CD14-positive monocyte (primary cell): ENCODE measurements at regions not wholly inside any gene's neighbourhood (a gene's known extent, or its start where the extent isn't known, plus 50 kb on each side); places are given as distances from the start of the nearest gene placed in this dataset.

Experiments used
- DNase-seq, 3 donors: peaks; one replicate each; pipeline ENCODE4 v3.0.0-alpha.2; 2011 to 2022
- H2AFZ ChIP-seq: 2 replicates; pipeline ENCODE4 v1.6.0; 2012; ENCODE audit warnings: mild to moderate bottlenecking, low read depth, low read length, inconsistent platforms; ENCODE audit not compliant: insufficient read depth, poor library complexity, severe bottlenecking
- H3K27ac ChIP-seq, 2 donors: 1 replicate in 1 of 2; 2 replicates in 1 of 2; pipeline ENCODE4 v1.5.1; 2012 to 2013; ENCODE audit warnings: low read length in 2 of 2, control low read depth in 1 of 2, inconsistent platforms in 1 of 2, low read depth in 1 of 2, mild to moderate bottlenecking in 1 of 2
- H3K27me3 ChIP-seq, 2 donors: one replicate each; pipeline versions ENCODE4 v1.6.0 to v1.6.1; 2011 to 2013; ENCODE audit warnings: low read length in 2 of 2; ENCODE audit not compliant: control insufficient read depth in 2 of 2, insufficient read depth in 2 of 2
- H3K36me3 ChIP-seq, 2 donors: replicated peaks in 1 of 2; 1 replicate in 1 of 2; 2 replicates in 1 of 2; pipeline versions ENCODE4 v1.5.1 to v1.6.1; 2012 to 2013; ENCODE audit warnings: low read length in 2 of 2, control low read depth in 1 of 2, inconsistent platforms in 1 of 2, mild to moderate bottlenecking in 1 of 2; ENCODE audit not compliant: insufficient read depth in 2 of 2, control insufficient read depth in 1 of 2
- H3K4me1 ChIP-seq, 2 donors: 1 replicate in 1 of 2; 2 replicates in 1 of 2; pipeline versions ENCODE4 v1.5.1 to v1.6.1; 2012 to 2013; ENCODE audit warnings: low read length in 2 of 2, control low read depth in 1 of 2, inconsistent platforms in 1 of 2, mild to moderate bottlenecking in 1 of 2, moderate library complexity in 1 of 2; ENCODE audit not compliant: insufficient read depth in 2 of 2, control insufficient read depth in 1 of 2
- H3K4me2 ChIP-seq: replicated peaks from 2 replicates; pipeline ENCODE3; 2012; ENCODE audit warnings: low read length, moderate library complexity, mild to moderate bottlenecking; ENCODE audit not compliant: poor library complexity, severe bottlenecking; ENCODE audit errors: extremely low read depth
- H3K4me3 ChIP-seq, 3 experiments: fragments of 200-600 bp in 1 of 3; sonication (generic) in 1 of 3; replicated peaks in 1 of 3; 1 replicate in 2 of 3; 2 replicates in 1 of 3; pipeline ENCODE4 v1.5.1; 2011 to 2013; ENCODE audit warnings: low read length in 3 of 3, mild to moderate bottlenecking in 3 of 3, control low read depth in 2 of 3, low read depth in 2 of 3, inconsistent platforms in 1 of 3, moderate library complexity in 1 of 3
- H3K79me2 ChIP-seq: 2 replicates; pipeline ENCODE4 v1.6.0; 2012; ENCODE audit warnings: mild to moderate bottlenecking, control low read depth, inconsistent platforms, low read length, moderate library complexity; ENCODE audit not compliant: insufficient read depth
- H3K9ac ChIP-seq: 2 replicates; pipeline ENCODE4 v1.6.0; 2017; ENCODE audit warnings: low read length, mild to moderate bottlenecking; ENCODE audit not compliant: insufficient read depth, poor library complexity, severe bottlenecking
- H3K9me3 ChIP-seq, 2 donors: replicated peaks in 1 of 2; 1 replicate in 1 of 2; 2 replicates in 1 of 2; pipeline versions ENCODE4 v1.5.1 to v1.6.1; 2012 to 2013; ENCODE audit warnings: low read length in 2 of 2, control low read depth in 1 of 2; ENCODE audit not compliant: control insufficient read depth in 1 of 2, insufficient read depth in 1 of 2
- H4K20me1 ChIP-seq: 2 replicates; pipeline ENCODE4 v1.6.0; 2012; ENCODE audit warnings: mild to moderate bottlenecking, low read length, control low read depth, moderate library complexity; ENCODE audit not compliant: insufficient read depth
- H3K27ac Mint-ChIP-seq, 7 donors: one replicate each; pipeline ENCODE4 v1.8.0; 2020; ENCODE audit warnings: mild to moderate bottlenecking in 7 of 7, mixed read lengths in 7 of 7, moderate library complexity in 6 of 7, inconsistent platforms in 2 of 7
- H3K27me3 Mint-ChIP-seq, 3 donors: one replicate each; pipeline ENCODE4 v1.8.0; 2021 to 2022; ENCODE audit warnings: low read depth in 3 of 3, mild to moderate bottlenecking in 3 of 3, mixed read lengths in 3 of 3, moderate library complexity in 3 of 3, inconsistent platforms in 1 of 3
- H3K36me3 Mint-ChIP-seq, 2 donors: one replicate each; pipeline ENCODE4 v1.8.0; 2020; ENCODE audit warnings: mixed read lengths in 2 of 2, inconsistent platforms in 1 of 2, mild to moderate bottlenecking in 1 of 2
- H3K4me1 Mint-ChIP-seq: one replicate; pipeline ENCODE4 v1.8.0; 2020; ENCODE audit warnings: mild to moderate bottlenecking, mixed read lengths
- H3K4me3 Mint-ChIP-seq, 2 donors: one replicate each; pipeline ENCODE4 v1.8.0; 2020; ENCODE audit warnings: mild to moderate bottlenecking in 2 of 2, mixed read lengths in 2 of 2, moderate library complexity in 1 of 2
- H3K9me3 Mint-ChIP-seq, 7 donors: one replicate each; pipeline ENCODE4 v1.8.0; 2020 to 2022; ENCODE audit warnings: mixed read lengths in 7 of 7, mild to moderate bottlenecking in 6 of 7, moderate library complexity in 6 of 7, inconsistent platforms in 2 of 7
- WGBS: methylation state at CpG from one replicate; pipeline ENCODE4 v1.1.5; 2013; ENCODE audit warnings: missing lambda C conversion rate; ENCODE audit not compliant: insufficient coverage; 5-methylcytosine and 5-hydroxymethylcytosine counted together
- intact Hi-C, 2 donors: fragments of 100-400 bp; cut with micrococcal nuclease; formaldehyde crosslinking; loops; one replicate each; pipeline versions ENCODE4 v1.15.0 to v1.15.1; 2023
- TF ChIP-seq, protein P1 (sequence below): fragments of 200-600 bp; IDR thresholded peaks from one replicate; pipeline ENCODE4 v1.8.0; 2022; ENCODE audit warnings: antibody characterized with exemption, mild to moderate bottlenecking

DNA sequence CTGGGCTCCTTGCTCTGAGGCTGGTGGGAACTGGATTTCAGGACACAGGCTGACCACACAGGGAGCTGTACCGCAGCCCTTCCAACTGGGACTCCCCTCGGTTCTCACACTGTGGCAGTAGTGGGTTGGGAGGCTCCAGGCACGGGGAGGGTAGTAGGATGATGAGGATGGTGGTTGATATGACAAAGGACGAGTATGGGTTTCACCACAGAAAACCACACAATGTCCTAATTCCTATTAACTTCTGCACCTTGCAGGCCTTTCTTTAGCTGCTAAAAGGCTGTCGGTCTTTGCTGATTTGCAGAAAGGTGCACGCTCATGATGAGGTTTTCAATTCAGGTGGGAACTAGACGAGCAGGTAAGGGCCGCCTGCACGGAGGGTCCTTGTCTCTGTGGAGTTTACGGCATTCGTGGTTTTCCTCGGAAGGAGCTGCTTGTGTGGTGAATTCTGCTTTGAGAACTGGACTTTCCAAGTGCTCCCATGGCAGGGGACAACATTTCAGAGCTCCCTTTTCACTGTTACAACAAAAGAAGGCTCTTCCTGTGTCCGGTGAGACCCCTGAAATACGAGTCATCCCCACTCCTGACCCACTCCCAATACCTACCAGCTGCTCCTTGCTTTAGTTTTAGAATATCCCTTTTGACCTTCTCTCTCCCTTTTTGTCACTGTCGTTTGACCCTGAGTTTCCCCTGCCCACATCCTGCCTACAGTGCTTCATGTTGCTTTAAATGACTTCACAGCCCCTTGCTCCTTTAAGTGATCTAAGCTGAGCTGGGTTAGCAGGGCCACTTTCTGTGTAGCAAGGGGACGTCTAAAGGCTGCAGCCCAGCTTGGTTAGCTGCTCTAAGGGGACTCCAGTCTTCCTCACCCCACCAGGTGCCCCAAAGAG, 125.1 kb downstream of the MRPS6 start:
- H2AFZ ChIP-seq, result peak overlapping the region; percentile 67
- no peak overlapping the region for H3K4me3 Mint-ChIP-seq

More for the DNA sequence above, 125.1 kb downstream of the MRPS6 start:
- H3K9ac ChIP-seq, result peak overlapping the region; percentile 4
- TF ChIP-seq, protein P1, sequence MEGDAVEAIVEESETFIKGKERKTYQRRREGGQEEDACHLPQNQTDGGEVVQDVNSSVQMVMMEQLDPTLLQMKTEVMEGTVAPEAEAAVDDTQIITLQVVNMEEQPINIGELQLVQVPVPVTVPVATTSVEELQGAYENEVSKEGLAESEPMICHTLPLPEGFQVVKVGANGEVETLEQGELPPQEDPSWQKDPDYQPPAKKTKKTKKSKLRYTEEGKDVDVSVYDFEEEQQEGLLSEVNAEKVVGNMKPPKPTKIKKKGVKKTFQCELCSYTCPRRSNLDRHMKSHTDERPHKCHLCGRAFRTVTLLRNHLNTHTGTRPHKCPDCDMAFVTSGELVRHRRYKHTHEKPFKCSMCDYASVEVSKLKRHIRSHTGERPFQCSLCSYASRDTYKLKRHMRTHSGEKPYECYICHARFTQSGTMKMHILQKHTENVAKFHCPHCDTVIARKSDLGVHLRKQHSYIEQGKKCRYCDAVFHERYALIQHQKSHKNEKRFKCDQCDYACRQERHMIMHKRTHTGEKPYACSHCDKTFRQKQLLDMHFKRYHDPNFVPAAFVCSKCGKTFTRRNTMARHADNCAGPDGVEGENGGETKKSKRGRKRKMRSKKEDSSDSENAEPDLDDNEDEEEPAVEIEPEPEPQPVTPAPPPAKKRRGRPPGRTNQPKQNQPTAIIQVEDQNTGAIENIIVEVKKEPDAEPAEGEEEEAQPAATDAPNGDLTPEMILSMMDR, result no peak
- no peaks in the 10 kb centered on the region for H3K27me3 ChIP-seq
- intact Hi-C loops, result no loop called here
- Mint-ChIP-seq H3K4me1 (peaks cover 65% of the 10 kb centered on the region), H3K9me3 (peaks cover 4 to 11% (median 7%) of the 10 kb centered on the region in 7 donors), H3K27ac (peak overlapping the region; percentile 90 to 99 (median 99)), H3K36me3 (peaks cover 2% of the 10 kb centered on the region in 2 donors), H3K27me3 (peaks cover 0 to 2% (median 2%) of the 10 kb centered on the region in 3 donors)
- H3K9me3 ChIP-seq, result peaks cover 0 to 4% of the 10 kb centered on the region in 2 donors
- WGBS, result 32% methylated on average over 5 of the region's 16 CpGs
- no peaks in the 10 kb centered on the region for H4K20me1 ChIP-seq
- H3K36me3 ChIP-seq, result no peaks in the 10 kb centered on the region
- H3K4me3 ChIP-seq, result peak overlapping the region in 1 of 3 experiments; percentile 21
- peak overlapping the region; percentile 84 to 92 for H3K27ac ChIP-seq
- H3K79me2 ChIP-seq, result no peaks in the 10 kb centered on the region
- peaks cover 65 to 67% of the 10 kb centered on the region in 2 donors for H3K4me1 ChIP-seq
- peak in 2 of 3 donors; percentile 43 to 73 for DNase-seq
- H3K4me2 ChIP-seq, result peak overlapping the region; percentile 34
